NCI-H2081 treated with DMSO at 0.1 percent for 48 hours (cell line): ENCODE measurements at regions not wholly inside any gene's neighbourhood (a gene's known extent, or its start where the extent isn't known, plus 50 kb on each side); places are given as distances from the start of the nearest gene placed in this dataset.
A peak's percentile ranks its signal among the peaks of the same experiment; 100 is the strongest.

Experiments
- DNase-seq: peaks from one replicate; lab custom pipeline; 2025; lab: John Stamatoyannopoulos, UW

GRCh38 chr15:45743426-45744235 is 108.8 kb downstream of the SQOR start:
- DNase-seq: peak; percentile 8

DNA sequence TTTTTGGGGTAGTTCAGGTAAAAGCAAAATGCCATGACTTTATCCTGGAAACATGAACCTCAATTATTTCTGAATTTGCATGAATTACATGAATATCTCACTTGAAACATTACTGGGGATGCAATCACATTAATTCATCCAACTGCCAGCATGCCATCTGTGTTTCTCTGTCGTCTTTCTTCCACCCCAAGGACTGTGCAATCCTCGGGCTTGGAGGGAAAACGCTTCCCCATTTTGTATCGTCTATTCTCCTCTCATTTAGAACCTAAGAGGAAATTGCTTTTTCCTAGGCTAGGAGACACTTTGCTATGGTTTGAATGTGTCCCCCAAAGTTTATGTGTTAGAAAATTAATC is 109.4 kb downstream of the SQOR start:
- no peak for DNase-seq

GRCh38 chr15:45747426-45747825 is 112.6 kb downstream of the SQOR start:
- no peak for DNase-seq

GRCh38 chr15:45751629-45752028 is 116.8 kb downstream of the SQOR start:
- no peak for DNase-seq

GRCh38 chr15:45759936-45760335 is 125.1 kb downstream of the SQOR start:
- no peak for DNase-seq

DNA sequence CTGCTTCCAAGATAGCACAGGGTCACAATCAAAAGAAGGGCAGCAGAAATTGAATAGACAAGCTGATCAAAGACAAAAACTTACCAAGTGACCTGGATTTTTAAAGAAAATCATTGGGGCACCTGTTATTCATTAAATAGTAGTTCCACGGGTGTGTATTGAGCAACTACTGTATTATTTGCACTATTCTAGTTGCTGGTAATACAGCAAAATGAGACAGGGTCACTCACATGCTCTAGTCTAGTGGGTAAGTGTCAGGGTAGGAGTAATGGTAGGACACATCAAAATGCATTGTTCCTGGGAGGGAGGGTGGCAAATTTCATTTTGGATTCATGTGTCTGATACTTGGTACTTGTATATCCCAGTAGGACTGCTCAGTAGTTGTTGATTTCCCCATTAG is 127.9 kb downstream of the SQOR start:
- no peak for DNase-seq

- DNase-seq: no peak
Observed at GRCh38 chr15:45763170-45763869, 128.5 kb downstream of the SQOR start.

DNA sequence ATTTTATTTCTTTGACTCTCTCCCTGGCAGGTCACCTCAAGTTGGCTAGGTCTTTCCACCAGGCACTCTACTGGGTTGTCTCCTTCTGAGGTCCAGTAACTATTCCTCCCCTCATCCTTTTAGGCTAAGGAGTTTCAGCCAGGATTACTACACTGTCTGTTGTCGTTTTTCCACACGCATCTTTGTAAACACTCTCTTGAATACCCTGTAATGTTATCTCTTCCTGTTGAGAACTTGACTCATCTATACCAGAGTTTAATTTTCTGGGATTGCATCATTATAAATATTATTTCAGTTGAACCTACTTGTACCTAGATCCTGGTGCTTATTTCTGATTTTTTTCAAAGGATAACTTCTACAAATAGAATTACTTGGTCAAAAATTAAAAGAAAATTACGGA is 138.3 kb downstream of the SQOR start:
- DNase-seq: no peak

GRCh38 chr15:45776772-45777171 is 141.9 kb downstream of the SQOR start:
- no peak for DNase-seq

DNA sequence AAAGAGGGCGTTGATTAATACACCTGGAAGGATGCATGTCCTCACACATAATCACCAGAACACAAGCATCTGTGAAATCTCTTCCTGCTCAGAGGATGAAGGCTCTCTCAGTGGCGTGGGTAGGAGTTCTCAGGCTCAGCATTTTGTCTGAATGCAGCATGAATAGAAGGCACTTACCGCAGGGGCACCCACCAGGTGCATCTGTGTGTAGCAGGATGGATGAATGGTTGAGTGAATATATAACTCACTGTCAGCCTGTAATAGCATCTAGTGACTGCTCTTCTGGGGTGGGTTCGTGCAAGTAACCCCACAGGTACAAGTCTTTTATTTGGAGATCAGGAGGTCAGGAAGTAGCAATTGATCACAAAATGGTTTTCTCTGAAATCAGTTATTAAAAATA is 143.0 kb downstream of the SQOR start:
- no peak for DNase-seq

DNA sequence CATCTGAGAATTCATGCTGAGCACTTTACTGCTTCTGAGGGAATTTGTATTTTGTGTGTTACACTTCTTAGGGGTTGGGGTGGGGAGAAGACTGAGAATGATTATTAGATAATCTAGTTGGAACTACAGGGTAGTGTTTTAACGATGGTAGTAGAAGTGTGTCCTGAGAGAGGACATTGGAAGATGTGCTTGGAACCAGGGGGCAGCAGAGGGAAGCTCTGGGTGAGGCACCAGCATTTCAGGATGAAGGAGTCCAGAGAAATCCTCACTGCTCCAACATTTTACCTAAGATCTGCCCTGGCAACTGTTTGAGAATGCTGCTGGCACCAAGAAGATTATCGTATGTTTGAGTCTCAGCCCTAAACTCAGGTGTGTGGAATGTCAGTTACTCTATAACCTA is 145.5 kb downstream of the SQOR start:
- DNase-seq: no peak

GRCh38 chr15:45784656-45785055 is 149.8 kb downstream of the SQOR start:
- no peak for DNase-seq

- DNase-seq: no peak
Observed at GRCh38 chr15:45785897-45786296, 151.1 kb downstream of the SQOR start.

DNA sequence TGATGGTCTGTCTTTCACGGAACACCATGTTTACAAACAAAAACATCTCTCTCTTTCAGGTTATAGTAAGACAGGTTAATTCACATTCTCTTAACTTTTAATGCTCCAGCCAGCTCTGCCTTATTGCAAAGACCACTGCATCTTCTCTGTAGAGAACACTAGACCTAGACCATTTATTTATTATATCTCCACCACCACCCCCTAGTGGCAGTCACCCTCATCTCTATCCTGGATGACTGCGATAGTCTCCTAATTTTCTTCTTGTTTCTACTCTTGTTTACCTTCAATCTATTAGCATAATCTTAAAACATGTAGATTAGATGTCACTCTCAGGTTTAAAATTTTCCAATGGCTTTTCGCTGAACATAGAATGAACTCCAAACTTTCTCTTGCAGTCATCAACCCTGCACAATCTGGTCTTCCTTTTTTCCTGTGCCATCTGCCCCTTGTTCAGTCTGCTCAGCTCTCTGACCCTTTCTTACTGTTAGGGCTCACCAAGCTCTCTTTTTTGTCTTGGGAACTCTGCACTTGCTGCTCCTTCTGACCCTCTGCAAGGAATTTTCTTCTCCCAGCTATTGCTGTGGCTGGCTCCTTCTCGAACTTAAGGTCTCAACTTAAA is 155.6 kb downstream of the SQOR start:
- no peak for DNase-seq

- DNase-seq: no peak
Observed at GRCh38 chr15:45794304-45794703, 159.5 kb downstream of the SQOR start.

GRCh38 chr15:45794712-45795439 is 160.0 kb downstream of the SQOR start:
- DNase-seq: no peak

- peak; percentile 60 for DNase-seq
Observed at GRCh38 chr15:45795440-45796069, 160.7 kb downstream of the SQOR start.

DNA sequence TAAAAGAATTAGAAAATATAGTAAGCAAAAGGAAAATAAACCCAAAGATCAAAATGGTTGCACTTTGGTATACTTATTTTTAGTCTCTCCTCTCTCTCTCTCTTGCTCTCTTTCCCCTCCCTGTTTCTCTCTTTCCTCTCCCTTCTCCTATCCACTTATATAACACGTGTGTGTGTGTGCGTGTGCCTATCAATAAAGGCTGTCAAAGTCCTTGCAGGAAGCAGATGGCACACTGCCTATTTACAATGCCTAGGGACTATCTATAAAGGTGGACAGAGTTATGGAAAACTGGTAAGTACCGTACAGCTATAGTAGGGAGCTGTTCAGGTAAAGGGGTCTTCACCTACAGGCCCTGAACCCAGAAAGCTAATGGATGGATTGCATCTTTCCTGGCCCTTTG is 161.6 kb downstream of the SQOR start:
- DNase-seq: no peak

DNA sequence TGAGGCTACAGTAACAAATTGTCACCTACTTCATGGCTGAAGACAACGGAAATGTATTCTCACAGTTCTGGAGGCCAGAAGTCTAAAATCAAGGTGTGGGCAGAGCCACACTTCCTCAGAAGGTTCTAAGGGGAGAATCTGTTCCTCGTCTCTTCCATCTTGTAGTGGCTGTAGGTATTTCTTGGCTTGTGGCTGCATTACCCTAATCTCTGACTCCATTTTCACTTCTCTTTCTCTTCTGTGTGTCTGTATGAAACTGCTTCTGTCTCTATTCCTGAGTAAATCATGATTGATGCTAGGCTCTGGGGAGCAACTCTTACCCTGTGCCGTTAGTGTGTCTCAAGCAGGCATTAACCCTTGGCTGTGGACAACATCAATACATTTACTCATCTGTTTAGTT is 164.7 kb downstream of the SQOR start:
- DNase-seq: no peak

GRCh38 chr15:45801543-45801942 is 166.7 kb downstream of the SQOR start:
- DNase-seq: no peak

DNA sequence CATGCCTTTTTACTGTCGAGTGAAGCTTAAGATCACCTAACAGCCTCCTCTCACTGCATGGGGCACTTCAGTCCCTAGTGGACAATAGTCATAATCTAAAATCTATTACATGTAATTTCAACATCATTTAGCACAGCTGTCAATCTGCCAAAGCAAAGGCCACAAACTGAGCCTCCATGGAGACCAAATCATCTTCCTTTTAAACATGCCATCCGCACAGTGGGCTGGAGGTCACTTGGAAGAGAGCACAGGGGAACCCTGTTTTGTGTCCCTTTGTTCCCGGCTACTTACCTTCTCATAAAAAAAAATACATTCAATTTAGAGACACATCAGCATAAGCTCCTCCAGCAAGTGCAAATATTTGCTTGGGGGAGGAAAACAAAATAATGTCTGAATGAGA is 167.3 kb downstream of the SQOR start:
- DNase-seq: peak; percentile 96

GRCh38 chr15:45804028-45804427 is 169.2 kb downstream of the SQOR start:
- DNase-seq: no peak
